AML-193 (cell line): ENCODE measurements at regions not wholly inside any gene's neighbourhood (a gene's known extent, or its start where the extent isn't known, plus 50 kb on each side); places are given as distances from the start of the nearest gene placed in this dataset.
A peak's percentile ranks its signal among the peaks of the same experiment; 100 is the strongest.
"Not testable (repeated sequence)": the region's sequence is repeated elsewhere in the genome, so short reads cannot be mapped to it uniquely, and the experiment has no call there.

Experiments used
- DNase-seq, 2 experiments: peaks; one replicate each; lab custom pipeline; 2025; lab: John Stamatoyannopoulos, UW

DNA sequence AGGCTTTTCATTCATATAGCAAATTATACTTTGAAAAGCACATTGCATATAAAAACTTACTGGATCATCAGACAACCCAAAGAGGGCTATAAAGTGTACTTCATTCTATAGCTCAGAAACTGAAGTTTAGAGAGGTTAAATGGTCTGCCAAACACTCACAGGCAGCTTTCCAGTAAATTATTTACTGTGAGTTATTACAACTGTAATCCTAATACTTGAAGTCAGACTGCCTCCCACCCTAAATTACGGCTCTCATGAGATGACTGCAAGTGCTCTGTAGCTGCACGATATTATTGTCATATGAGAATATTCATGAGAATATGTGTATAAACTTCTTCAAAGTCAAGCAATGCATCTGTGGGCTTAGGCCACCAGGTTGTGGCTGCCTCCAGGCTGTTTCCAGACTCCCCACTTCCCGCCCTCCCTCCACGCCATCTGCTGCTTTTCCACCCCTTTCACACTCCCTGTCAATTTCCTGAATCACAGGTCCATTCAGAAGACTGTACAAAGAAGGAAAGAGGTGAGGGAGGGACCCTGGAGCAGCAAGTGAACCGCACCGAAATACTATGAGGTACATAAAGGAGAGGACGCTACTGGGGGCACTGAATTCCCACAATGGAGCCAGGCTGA, 111.1 kb upstream of the SPOPL start:
- DNase-seq = no peak

DNA sequence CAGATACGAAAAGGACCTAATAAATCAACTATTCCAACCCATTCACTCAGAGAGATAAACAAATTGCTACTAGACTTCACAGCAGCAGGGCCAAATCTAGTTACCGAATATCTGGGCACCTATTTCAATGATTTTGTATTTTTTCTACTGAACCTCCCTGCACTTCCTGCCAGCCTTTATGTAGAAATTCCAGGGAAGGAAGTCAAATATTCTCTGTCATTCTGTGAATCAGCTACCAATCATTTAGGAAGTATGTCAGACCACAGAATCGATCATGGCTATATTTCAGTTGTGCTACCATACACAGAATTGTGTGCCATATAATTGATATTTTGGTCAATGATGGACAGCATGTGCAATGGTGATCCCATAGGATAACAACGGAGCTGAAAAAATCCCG, 109.6 kb upstream of the SPOPL start:
- DNase-seq = no peak

GRCh38 chr2:138395565-138396306, 105.8 kb upstream of the SPOPL start:
- DNase-seq = no peak

- DNase-seq = no peak
These were observed 104.7 kb upstream of the SPOPL start for GRCh38 chr2:138396843-138397242.

- DNase-seq = no peak
These were observed 98.1 kb upstream of the SPOPL start for GRCh38 chr2:138403431-138403927.

DNA sequence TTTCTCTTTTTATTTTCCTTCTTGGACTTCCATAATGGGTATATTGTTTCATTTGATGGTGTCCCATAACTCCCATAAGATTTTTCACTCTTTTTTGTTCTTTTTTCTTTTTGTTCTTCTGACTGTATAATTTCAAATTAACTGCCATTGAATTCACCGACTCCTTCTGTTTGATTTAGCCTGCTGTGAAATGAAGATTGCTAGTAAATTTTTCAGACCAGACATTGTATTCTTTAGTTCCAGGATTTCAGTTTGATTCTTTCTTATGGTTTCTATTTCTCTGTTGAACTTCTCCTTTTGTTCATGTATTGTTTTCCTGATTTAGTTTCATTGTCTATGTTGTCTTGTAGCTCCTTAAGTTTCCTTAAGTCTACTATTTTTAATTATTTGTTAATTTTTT, 87.6 kb upstream of the SPOPL start:
- no peak for DNase-seq

DNA sequence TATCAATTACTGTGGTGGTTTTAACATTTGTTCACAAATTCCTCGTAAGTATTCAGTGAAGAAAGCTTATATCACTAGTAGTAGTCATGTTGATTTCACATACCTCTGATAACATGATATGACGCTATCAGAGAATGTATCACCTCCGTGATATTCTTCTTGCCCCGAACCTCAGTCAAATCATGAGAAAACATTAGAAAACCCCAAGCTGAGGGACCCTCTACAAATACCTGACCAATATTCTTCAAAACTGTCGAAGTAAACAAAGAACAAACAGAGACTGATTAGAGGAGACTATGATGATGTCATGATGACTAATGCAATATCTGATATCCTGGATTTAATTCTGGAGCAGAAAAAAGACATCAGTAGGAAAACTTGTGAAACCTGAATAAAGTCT, 85.6 kb upstream of the SPOPL start:
- DNase-seq = no peak

DNA sequence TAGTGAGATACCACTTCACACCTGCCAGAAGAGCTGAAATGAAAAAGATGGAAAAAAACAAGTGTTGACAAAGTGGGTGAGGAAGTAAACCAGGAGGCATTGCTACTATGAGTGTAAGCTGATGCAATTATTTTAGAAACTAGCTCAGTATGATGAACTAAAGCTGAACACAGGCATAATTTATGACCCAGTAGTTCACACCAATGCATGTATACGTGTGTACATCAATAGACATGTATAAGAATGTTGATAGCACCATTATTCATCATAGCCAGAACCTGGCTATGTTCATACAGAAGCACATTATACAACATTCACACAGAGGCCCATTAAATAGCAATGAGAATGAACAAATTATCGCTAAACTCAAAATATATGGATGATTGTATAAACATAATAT, 83.1 kb upstream of the SPOPL start:
- no peak for DNase-seq

DNA sequence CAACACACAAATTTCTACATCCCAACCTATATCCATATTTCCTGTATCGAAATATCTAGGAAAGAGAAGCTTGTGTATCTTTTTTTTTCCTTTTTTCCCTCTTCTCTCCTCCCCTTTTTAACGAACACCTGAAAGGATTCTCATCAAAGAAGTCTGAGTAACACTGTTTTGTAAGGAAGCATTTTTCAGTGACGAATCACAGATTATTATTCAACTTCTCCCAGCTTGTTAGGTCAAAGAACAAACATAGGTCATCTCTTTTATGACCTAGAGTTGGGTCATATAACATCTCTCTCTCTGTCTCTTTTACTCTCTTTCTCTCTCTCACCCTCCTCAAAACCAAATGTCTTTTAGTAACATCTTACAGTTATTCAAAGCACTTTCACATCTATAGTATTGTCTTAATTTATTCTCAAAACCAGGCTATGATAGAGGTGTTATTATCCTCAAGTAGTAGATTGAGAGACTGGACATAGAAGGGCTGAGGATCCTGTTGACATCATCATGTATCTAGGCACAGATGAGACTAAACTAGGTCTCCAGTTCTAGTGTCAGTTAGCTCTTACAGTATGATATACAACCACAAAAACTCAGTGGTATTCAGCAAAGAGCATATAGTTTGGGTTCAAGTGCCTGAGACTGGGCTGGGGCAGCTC, 80.1 kb upstream of the SPOPL start:
- DNase-seq = no peak

GRCh38 chr2:138421971-138422335, 79.6 kb upstream of the SPOPL start:
- DNase-seq = peak; percentile 24 to 28

DNA sequence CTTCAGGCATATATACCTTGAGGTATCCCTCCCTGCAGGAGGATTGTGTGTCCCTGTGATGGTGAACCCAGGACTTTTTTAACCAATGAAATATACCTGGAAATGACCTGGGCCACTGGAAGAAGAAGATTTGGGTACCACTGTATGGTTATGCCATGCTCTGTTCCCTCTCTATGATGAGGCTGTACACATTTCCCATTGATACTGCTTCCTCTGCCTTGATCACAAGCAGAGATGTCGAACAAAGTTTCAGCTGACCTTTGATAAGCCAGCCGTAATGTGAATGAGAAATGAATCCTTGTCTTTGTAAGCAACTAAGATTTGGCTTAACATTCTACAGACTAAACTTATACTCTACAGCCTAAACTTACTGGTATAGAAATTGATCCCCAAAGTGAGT, 78.4 kb upstream of the SPOPL start:
- DNase-seq = no peak

GRCh38 chr2:138423745-138424144, 77.8 kb upstream of the SPOPL start:
- no peak for DNase-seq

GRCh38 chr2:138424436-138425140, 77.0 kb upstream of the SPOPL start:
- no peak for DNase-seq

GRCh38 chr2:138426116-138426515, 75.5 kb upstream of the SPOPL start:
- DNase-seq = not testable (repeated sequence)

DNA sequence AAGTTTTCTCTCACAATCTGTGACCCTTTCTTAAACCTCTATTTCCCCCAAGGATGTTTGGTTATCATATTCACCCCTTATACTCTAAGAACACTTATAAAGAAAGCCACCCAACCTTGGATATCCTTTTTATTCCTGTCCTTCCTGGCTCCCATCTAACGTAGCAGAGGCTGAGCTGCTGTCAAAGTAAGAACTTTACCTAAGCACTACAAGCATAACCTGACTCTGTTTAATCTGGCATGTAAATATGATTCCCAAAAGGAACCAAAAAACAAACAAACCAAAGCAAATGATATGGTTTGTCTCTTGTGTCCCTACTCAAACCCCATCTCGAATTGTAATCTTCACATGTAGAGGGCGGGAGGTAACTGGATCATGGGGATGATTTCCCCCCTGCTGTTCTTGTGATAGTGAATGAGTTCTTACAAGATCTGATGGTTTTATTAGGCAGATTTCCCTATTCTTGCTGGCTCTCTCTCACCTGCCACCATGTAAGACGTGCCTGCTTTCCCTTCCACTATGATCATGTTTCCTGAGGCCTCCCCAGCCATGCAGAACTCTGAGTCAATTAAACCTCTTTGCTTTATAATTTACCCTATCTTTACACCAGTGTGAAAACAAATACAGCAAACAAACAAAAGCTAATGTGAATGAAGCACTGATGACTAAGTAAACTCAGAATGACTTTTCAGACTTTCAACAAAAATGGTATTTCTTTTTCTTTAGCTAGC, 72.7 kb upstream of the SPOPL start:
- no peak for DNase-seq

DNA sequence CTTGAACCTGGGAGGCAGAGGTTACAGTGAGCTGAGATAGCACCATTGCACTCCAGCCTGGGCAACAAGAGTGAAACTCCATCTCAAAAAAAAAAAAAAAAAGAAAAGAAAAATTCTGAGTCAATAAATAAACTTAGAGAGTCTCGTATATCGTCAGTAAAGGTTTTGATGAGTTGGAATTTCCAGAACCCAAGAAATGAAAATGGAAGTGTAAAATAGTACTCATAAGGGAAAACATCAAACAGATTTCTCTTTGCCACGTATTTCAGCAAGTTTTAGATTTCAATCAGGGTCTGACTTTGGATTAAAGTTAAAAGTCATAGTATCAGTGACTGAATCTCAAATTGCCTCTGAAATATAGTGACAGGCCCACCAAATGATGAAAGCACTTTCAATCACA, 71.4 kb upstream of the SPOPL start:
- no peak for DNase-seq

GRCh38 chr2:138432971-138433370, 68.6 kb upstream of the SPOPL start:
- no peak for DNase-seq

DNA sequence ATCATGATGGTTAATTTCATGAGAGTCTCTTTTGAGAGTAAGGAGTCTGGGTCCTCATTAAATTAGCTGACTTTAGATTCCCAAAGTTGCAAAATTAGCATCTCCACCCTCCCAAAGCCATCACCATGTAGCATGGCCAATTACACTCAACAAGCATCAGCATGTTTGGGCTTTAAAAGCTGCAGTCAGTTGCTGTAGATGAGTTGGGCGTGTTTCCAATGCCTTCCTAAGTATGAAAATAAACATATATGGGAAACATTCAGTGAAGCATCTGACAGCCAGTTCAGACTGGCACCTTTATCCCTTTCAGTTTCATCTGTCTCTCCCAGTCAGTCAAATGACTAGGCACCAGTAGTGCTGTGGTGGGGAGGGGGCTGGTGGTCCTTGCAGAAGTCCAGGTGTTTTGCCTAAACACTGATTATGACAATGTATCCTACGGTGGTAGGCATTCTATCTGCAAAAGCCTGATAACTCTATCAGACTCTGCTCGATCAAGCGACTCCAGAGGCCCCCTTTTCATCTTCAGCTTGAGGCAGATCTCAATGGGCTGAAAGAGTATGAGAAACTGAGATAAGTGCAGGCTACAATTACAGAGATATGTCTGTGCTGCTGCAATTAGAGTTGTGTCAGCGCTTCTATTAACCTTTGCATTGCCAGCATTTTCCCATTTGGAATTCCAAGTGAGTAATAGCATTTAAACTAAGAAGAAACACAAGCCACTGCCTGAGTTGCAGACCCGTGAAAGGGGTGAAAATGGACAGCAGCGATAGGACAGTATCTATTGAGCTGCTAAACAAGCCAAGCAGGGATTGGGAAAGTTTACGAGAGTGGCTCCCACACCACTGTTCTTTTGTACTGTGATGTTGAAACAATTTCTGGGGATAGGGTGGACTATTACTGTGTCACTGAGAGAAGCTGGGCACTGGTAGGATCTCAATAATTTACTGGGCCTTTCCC, 67.3 kb upstream of the SPOPL start:
- no peak for DNase-seq

- no peak for DNase-seq
These were observed 65.9 kb upstream of the SPOPL start for GRCh38 chr2:138435701-138436100.

- DNase-seq = no peak
These were observed 61.8 kb upstream of the SPOPL start for GRCh38 chr2:138439733-138440132.

GRCh38 chr2:138440759-138441158, 60.8 kb upstream of the SPOPL start:
- no peak for DNase-seq
